Kidney (tissue), 13 donors: ENCODE measurements at regions not wholly inside any gene's neighbourhood (a gene's known extent, or its start where the extent isn't known, plus 50 kb on each side); places are given as distances from the start of the nearest gene placed in this dataset.
"Not testable (repeated sequence)": the region's sequence is repeated elsewhere in the genome, so short reads cannot be mapped to it uniquely, and the experiment has no call there.

ENCODE experiments used
- DNase-seq, 5 donors: peaks; one replicate each; pipeline ENCODE4 v3.0.0-alpha.2; 2013 to 2020
- FAIRE-seq: peaks from 2 replicates; lab custom pipeline; 2012; peaks lifted over from hg19 to GRCh38; lab: Jason Lieb, UNC
- H3K27ac ChIP-seq, 2 donors: one replicate each; pipeline ENCODE4 v1.7.0; 2013; ENCODE audit warnings: low read depth in 2 of 2, low read length in 2 of 2, inconsistent platforms in 1 of 2
- H3K27me3 ChIP-seq: one replicate; pipeline ENCODE4 v1.7.1; 2013; ENCODE audit warnings: low read length, inconsistent platforms; ENCODE audit not compliant: control insufficient read depth, insufficient read depth
- H3K36me3 ChIP-seq, 3 donors: one replicate each; pipeline versions ENCODE4 v1.7.0 to v1.7.1; 2013; ENCODE audit warnings: low read length in 3 of 3, control low read depth in 1 of 3, inconsistent platforms in 1 of 3; ENCODE audit not compliant: insufficient read depth in 3 of 3, control insufficient read depth in 2 of 3
- H3K4me1 ChIP-seq, 3 donors: one replicate each; pipeline versions ENCODE4 v1.7.0 to v1.7.1; 2013; ENCODE audit warnings: low read length in 3 of 3, inconsistent platforms in 1 of 3, low read depth in 1 of 3; ENCODE audit not compliant: control insufficient read depth in 2 of 3, insufficient read depth in 2 of 3
- H3K4me3 ChIP-seq, 3 donors: one replicate each; pipeline versions ENCODE4 v1.7.0 to v1.8.1; 2013; ENCODE audit warnings: low read length in 3 of 3, control low read depth in 1 of 3, inconsistent platforms in 1 of 3
- H3K9ac ChIP-seq, 3 donors: one replicate each; pipeline versions ENCODE4 v1.7.0 to v1.7.1; 2013; ENCODE audit warnings: low read length in 3 of 3, control low read depth in 1 of 3, inconsistent platforms in 1 of 3
- H3K9me3 ChIP-seq, 3 donors: one replicate each; pipeline versions ENCODE4 v1.7.0 to v1.7.1; 2013; ENCODE audit warnings: low read length in 3 of 3, control low read depth in 1 of 3, inconsistent platforms in 1 of 3; ENCODE audit not compliant: control insufficient read depth in 2 of 3, insufficient read depth in 1 of 3
- CTCF ChIP-seq: IDR thresholded peaks from 3 replicates; pipeline ENCODE4 v1.5.1; 2012; ENCODE audit warnings: mild to moderate bottlenecking, moderate library complexity, borderline replicate concordance; ENCODE audit not compliant: insufficient read depth; ENCODE audit errors: extremely low read depth
- intact Hi-C: fragments of 100-400 bp; cut with DNase I; formaldehyde crosslinking; loops from one replicate; pipeline ENCODE4 v1.11.1; 2022
- donor health status: control.
- donor health status: control.
- donor health status: control.
- donor health status: control.
- donor health status: control.
- donor health status: DM: yes; HTN: yes; CAD: no.
- donor health status: Normal renal cell carcinoma (clear cell type).

- H3K27me3 ChIP-seq, H3K27ac ChIP-seq, intact Hi-C loops, H3K4me3 ChIP-seq, H3K9ac ChIP-seq, H3K36me3 ChIP-seq, H3K4me1 ChIP-seq, H3K9me3 ChIP-seq: not testable (repeated sequence)
- DNase-seq (peak in 1 of 5 donors; percentile 16), FAIRE-seq (peak; percentile 51)
Observed at GRCh38 chr9:2394087-2394741, 227.4 kb upstream of the VLDLR start.

GRCh38 chr9:2395814-2396612 lies 225.6 kb upstream of the VLDLR start:
- Histone ChIP-seq H3K36me3 (no peaks in the 10 kb centered on the region), H3K27ac (no peak overlapping the region), H3K4me3 (no peak overlapping the region), H3K9ac (no peak overlapping the region), H3K4me1 (no peaks in the 10 kb centered on the region), H3K27me3 (no peaks in the 10 kb centered on the region), H3K9me3 (no peaks in the 10 kb centered on the region)
- no peak for TF ChIP-seq CTCF
- DNase-seq (no peak), FAIRE-seq (no peak)
- intact Hi-C loops, result no loop called here

GRCh38 chr9:2396622-2397285 lies 224.8 kb upstream of the VLDLR start:
- no peak for TF ChIP-seq CTCF
- H3K4me1 ChIP-seq, result no peaks in the 10 kb centered on the region
- no peak overlapping the region for H3K27ac ChIP-seq
- H3K9ac ChIP-seq, result no peak overlapping the region
- DNase-seq, result no peak
- H3K9me3 ChIP-seq, result no peaks in the 10 kb centered on the region
- no peak for FAIRE-seq
- intact Hi-C loops, result no loop called here
- H3K27me3 ChIP-seq, result no peaks in the 10 kb centered on the region
- H3K36me3 ChIP-seq, result no peaks in the 10 kb centered on the region
- H3K4me3 ChIP-seq, result no peak overlapping the region

- H3K4me3 ChIP-seq, H3K27me3 ChIP-seq, H3K9me3 ChIP-seq, FAIRE-seq, H3K36me3 ChIP-seq, DNase-seq, H3K27ac ChIP-seq, H3K9ac ChIP-seq, intact Hi-C loops, H3K4me1 ChIP-seq: not testable (repeated sequence)
Observed at GRCh38 chr9:2397875-2398274, 223.7 kb upstream of the VLDLR start.

- H3K9ac ChIP-seq, intact Hi-C loops, FAIRE-seq, H3K4me3 ChIP-seq, H3K4me1 ChIP-seq, H3K27me3 ChIP-seq, H3K9me3 ChIP-seq, H3K36me3 ChIP-seq, H3K27ac ChIP-seq, DNase-seq: not testable (repeated sequence)
Observed at GRCh38 chr9:2401746-2402145, 219.8 kb upstream of the VLDLR start.
